ENCODE measurements at regions not wholly inside any gene's neighbourhood (a gene's known extent, or its start where the extent isn't known, plus 50 kb on each side); places are given as distances from the start of the nearest gene placed in this dataset.

DNA sequence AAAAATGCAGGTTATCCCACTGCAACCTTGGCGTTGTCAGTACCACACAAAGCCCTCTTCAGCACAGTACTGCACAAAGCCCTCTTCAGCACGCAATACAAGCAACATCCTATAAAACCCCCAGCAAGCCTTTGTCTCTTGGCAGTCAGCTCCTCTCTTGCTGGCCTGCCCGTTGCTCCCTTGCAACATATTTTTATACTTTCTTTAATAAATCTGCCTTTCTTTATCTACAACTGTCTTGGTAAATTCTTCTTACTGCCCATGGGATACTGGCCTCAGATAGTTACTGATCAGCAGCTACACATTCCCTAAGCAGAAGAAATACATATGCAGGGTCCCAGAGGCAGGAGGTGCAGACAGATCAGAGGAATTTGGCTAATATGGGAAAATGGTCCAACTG lies 70.5 kb upstream of the MAP3K4 start:
- Histone ChIP-seq H4K20me1 (no peaks in the 10 kb centered on the region), H3K36me3 (no peaks in the 10 kb centered on the region), H3K27ac (no peak overlapping the region), H3K27me3 (no peaks in the 10 kb centered on the region), H3K9ac (no peak overlapping the region), H3K4me3 (no peak overlapping the region), H3K4me2 (no peak overlapping the region), H3K4me1 (peaks cover 0 to 8% (median 2%) of the 10 kb centered on the region in 10 experiments; a peak in 4 of 20 replicates), H3K9me3 (replicated peaks in 1 of 11) (peaks cover 0 to 6% (median 0%) of the 10 kb centered on the region in 11 experiments; a peak in 3 of 22 replicates)
- TF ChIP-seq Cebpa-rat (IDR thresholded peaks at IDR 0.05), result no peak

DNA sequence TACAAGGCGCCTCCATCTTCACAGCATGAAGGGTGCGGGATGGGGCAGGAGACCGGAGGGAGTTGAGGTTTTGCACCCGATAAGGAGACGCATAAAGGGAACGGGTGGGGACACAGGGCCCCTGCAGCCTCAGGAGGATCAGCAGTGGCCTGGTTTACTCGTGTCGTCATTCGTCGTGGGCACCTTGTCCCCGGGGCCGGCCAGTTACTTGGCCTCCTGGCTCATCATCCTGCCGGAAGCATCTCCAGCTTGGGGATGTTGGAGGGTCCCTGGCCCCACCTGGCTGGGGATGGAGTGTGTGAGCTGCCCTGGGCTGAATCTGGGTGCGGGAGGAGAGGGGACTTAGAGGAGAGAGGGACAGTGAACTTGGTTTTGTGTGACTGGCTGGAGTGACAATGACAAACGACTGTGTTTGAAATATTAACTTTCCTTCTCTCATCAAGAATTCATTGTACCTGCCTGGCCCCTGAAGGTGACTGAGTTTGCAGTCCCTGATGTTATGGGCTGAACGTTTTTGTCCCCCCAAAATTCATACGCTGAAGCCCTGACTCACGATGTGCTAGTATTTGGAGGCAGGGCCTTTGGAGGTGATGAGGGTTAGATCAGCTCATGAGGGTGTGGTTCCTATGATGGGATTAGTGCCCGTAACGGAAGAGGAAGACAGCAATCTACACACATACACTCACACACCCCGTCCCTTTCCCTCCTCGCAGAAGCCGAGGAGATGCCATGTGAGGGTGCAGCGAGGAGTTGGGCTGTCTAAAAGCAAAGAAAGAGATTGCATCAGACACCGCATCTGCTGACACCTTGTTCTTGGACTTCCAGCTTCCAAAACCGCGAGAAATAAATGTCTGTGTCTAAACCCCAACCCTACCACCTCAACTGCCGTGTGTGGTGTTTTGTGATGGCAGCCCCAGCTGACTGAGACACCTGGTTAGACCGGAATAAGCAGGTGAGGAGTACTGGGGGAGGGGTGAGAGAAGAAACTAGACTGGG lies 65.0 kb upstream of the MAP3K4 start:
- Histone ChIP-seq H3K36me3 (no peaks in the 10 kb centered on the region), H3K9ac (no peak overlapping the region), H3K4me2 (no peak overlapping the region), H3K27ac (no peak overlapping the region), H4K20me1 (no peaks in the 10 kb centered on the region), H3K4me3 (no peak overlapping the region), H3K9me3 (replicated peaks in 1 of 11) (peaks cover 0 to 4% (median 0%) of the 10 kb centered on the region in 11 experiments; a peak in 2 of 22 replicates), H3K27me3 (no peaks in the 10 kb centered on the region), H3K4me1 (peaks cover 0 to 11% (median 5%) of the 10 kb centered on the region in 10 experiments; a peak in 5 of 20 replicates)
- no peak for TF ChIP-seq Cebpa-rat (IDR thresholded peaks at IDR 0.05)

GRCh38 chr6:160927416-160927815 lies 64.2 kb upstream of the MAP3K4 start:
- TF ChIP-seq Cebpa-rat (IDR thresholded peaks at IDR 0.05), result no peak
- Histone ChIP-seq H3K27me3 (no peaks in the 10 kb centered on the region), H3K27ac (no peak overlapping the region), H3K4me3 (no peak overlapping the region), H3K9ac (no peak overlapping the region), H3K4me1 (peaks cover 0 to 17% (median 5%) of the 10 kb centered on the region in 10 experiments; a peak in 5 of 20 replicates), H4K20me1 (no peaks in the 10 kb centered on the region), H3K36me3 (no peaks in the 10 kb centered on the region), H3K4me2 (no peak overlapping the region), H3K9me3 (replicated peaks in 1 of 11) (peaks cover 0 to 4% (median 0%) of the 10 kb centered on the region in 11 experiments; a peak in 1 of 22 replicates)

DNA sequence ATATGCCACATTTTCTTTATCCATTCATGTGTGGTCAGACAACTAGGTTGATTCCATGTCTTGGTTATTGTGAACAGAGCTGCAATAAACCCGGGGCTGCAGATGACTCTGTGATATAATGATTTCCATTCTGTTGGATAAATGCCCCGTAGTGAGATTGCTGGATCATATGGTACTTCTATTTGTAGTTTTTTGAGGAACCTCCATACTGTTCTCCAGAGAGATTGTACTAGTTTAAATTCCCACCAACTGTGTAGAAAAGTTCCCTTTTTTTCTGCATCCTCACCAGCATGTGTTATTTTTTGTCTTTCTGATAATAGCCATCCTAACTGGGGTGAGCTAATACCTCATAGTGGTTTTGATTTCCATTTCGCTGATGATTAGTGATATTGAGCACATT lies 62.2 kb upstream of the MAP3K4 start:
- Histone ChIP-seq H3K27me3 (no peaks in the 10 kb centered on the region), H3K9ac (no peak overlapping the region), H3K4me1 (peaks cover 0 to 24% (median 5%) of the 10 kb centered on the region in 10 experiments; a peak in 8 of 20 replicates), H3K36me3 (no peaks in the 10 kb centered on the region), H3K4me2 (no peak overlapping the region), H3K27ac (no peak overlapping the region), H4K20me1 (no peaks in the 10 kb centered on the region), H3K4me3 (no peak overlapping the region), H3K9me3 (replicated peaks in 1 of 11) (peaks cover 0 to 4% (median 0%) of the 10 kb centered on the region in 11 experiments; a peak in 1 of 22 replicates)
- no peak for TF ChIP-seq Cebpa-rat (IDR thresholded peaks at IDR 0.05)

- TF ChIP-seq Cebpa-rat (IDR thresholded peaks at IDR 0.05), result no peak
- Histone ChIP-seq H3K4me2 (0 out of 22 replicates have a peak overlapping the region, but pooled peaks of 1 of the 11 experiments have one; percentile 6), H3K27ac (no peak overlapping the region), H3K9ac (no peak overlapping the region), H3K27me3 (no peaks in the 10 kb centered on the region), H3K4me1 (peaks cover 0 to 29% (median 2%) of the 10 kb centered on the region in 10 experiments; a peak in 8 of 20 replicates), H4K20me1 (no peaks in the 10 kb centered on the region), H3K9me3 (replicated peaks in 1 of 11) (peaks cover 0 to 4% (median 0%) of the 10 kb centered on the region in 11 experiments; a peak in 1 of 22 replicates), H3K4me3 (no peak overlapping the region), H3K36me3 (no peaks in the 10 kb centered on the region)
Measured at GRCh38 chr6:160929831-160930230, 61.7 kb upstream of the MAP3K4 start.

DNA sequence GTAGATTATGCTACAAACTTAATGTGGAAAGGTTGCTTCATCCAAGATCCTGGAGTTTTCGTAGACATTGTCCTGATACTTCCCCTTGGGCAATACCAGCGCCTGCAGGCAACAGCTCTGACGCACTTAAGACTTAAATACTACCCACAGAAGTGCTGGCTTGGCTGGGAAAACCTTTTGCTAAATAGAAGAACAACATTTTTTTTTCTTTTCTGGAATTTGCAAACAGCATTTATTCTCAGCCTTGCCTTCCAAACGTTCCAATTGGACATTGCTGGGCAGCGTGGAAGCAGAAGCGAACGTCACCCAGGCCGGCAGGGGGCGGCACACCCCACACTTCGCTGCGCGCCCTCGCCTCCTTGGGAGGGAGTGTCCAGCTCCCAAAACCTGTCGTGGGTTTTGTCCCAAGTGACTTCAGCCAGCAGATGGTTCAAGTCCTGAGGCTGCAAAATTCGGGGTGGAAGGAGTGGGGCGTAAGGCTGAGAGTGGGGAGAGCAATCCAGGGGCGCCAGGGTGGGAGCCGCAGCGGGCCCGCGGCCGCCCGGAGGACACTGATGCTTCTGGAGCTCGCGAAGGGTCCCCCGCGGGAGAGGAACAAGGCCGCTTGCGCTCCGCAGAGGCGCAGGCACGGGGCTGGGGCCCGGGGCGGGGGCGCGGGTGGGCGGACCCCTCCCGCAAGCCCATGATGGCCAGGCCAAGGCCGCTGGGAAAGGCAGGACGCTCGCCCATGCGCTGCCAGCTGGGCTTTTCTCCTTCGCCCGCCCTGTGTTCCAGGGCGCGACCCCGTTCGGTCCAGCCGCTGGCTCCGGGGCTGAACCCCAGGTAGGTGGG lies 60.8 kb upstream of the MAP3K4 start:
- H3K27ac ChIP-seq, result no peak overlapping the region
- H3K9me3 ChIP-seq (replicated peaks in 1 of 11), result peaks cover 0 to 9% (median 0%) of the 10 kb centered on the region in 11 experiments; a peak in 1 of 22 replicates
- no peaks in the 10 kb centered on the region for H3K27me3 ChIP-seq
- H3K9ac ChIP-seq, result no peak overlapping the region
- TF ChIP-seq Cebpa-rat (IDR thresholded peaks at IDR 0.05), result no peak
- no peaks in the 10 kb centered on the region for H3K36me3 ChIP-seq
- H3K4me1 ChIP-seq, result peaks cover 0 to 31% (median 0%) of the 10 kb centered on the region in 10 experiments; a peak in 4 of 20 replicates
- H4K20me1 ChIP-seq, result no peaks in the 10 kb centered on the region
- H3K4me3 ChIP-seq, result no peak overlapping the region
- H3K4me2 ChIP-seq, result no peak overlapping the region

GRCh38 chr6:160931378-160932310 lies 59.9 kb upstream of the MAP3K4 start:
- H3K4me3 ChIP-seq, result no peak overlapping the region
- no peak overlapping the region for H3K9ac ChIP-seq
- no peak overlapping the region for H3K27ac ChIP-seq

GRCh38 chr6:160933256-160933655 lies 58.3 kb upstream of the MAP3K4 start:
- Histone ChIP-seq H4K20me1 (no peaks in the 10 kb centered on the region), H3K4me2 (no peak overlapping the region), H3K4me3 (no peak overlapping the region), H3K9ac (no peak overlapping the region), H3K27me3 (no peaks in the 10 kb centered on the region), H3K27ac (no peak overlapping the region), H3K9me3 (replicated peaks in 1 of 11) (peaks cover 0 to 9% (median 0%) of the 10 kb centered on the region in 11 experiments; a peak in 1 of 22 replicates), H3K4me1 (peaks cover 0 to 31% (median 0%) of the 10 kb centered on the region in 10 experiments; a peak in 4 of 20 replicates), H3K36me3 (no peaks in the 10 kb centered on the region)
- TF ChIP-seq Cebpa-rat (IDR thresholded peaks at IDR 0.05), result no peak

More at GRCh38 chr6:160931378-160932310, 59.9 kb upstream of the MAP3K4 start:
- peaks cover 0 to 31% (median 0%) of the 10 kb centered on the region in 10 experiments; a peak in 4 of 20 replicates for H3K4me1 ChIP-seq
- no peaks in the 10 kb centered on the region for H3K27me3 ChIP-seq
- H3K36me3 ChIP-seq, result no peaks in the 10 kb centered on the region
- no peak for TF ChIP-seq Cebpa-rat (IDR thresholded peaks at IDR 0.05)
- H3K9me3 ChIP-seq (replicated peaks in 1 of 11), result peaks cover 0 to 9% (median 0%) of the 10 kb centered on the region in 11 experiments; a peak in 1 of 22 replicates
- H4K20me1 ChIP-seq, result no peaks in the 10 kb centered on the region
- peak overlapping the region in 1 of 11 experiments; percentile 33; a peak in 1 of 22 replicates for H3K4me2 ChIP-seq

All from BLaER1 treated with 17β-estradiol and CSF1 and Interleukin-3, amounts not matched to agents 10 nM and 100 nM (cell line).